Glomerular visceral epithelial cell (primary cell): ENCODE measurements at regions not wholly inside any gene's neighbourhood (a gene's known extent, or its start where the extent isn't known, plus 50 kb on each side); places are given as distances from the start of the nearest gene placed in this dataset.

Experiments used
- DNase-seq: peaks from one replicate; pipeline ENCODE4 v3.0.0-alpha.2; 2016; ENCODE audit errors: extremely low spot score

DNA sequence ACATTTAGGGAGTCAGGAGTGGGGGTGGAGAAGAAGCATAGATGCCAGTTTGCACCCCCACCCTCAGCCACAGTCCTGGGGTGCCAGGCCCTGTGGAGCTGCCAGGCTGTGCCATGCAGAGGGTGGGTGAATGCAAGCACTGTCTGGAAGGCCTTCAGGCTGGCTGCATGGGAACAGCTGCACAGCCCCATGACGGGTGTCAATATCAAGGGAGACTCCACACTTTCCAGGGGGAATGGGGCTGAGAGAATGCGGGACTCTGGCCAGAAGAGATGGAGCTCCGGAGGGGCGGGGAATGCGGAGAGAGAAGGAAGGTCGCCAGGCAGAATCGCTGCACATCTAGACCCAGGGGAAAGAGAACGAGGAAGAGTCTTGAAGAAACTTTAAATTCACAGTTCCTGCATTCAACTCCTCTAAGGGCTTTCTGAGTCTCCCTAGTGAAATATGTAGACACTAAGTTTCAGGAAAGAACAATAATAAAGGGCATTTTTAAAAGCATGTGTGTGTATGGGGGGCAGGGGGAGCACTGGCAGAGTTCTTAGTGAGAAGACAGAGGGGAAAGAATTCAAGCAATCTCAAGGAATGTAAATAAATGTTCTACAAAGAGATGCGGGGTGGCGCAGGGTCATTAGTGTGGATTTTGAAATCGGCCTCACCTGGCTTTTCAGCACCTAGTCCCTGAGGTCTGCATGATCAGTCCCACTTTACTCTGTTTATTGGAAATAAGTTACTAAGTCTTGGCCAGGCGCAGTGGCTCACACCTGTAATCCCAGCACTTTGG is 59.1 kb downstream of the BOD1 start:
- no peak for DNase-seq

DNA sequence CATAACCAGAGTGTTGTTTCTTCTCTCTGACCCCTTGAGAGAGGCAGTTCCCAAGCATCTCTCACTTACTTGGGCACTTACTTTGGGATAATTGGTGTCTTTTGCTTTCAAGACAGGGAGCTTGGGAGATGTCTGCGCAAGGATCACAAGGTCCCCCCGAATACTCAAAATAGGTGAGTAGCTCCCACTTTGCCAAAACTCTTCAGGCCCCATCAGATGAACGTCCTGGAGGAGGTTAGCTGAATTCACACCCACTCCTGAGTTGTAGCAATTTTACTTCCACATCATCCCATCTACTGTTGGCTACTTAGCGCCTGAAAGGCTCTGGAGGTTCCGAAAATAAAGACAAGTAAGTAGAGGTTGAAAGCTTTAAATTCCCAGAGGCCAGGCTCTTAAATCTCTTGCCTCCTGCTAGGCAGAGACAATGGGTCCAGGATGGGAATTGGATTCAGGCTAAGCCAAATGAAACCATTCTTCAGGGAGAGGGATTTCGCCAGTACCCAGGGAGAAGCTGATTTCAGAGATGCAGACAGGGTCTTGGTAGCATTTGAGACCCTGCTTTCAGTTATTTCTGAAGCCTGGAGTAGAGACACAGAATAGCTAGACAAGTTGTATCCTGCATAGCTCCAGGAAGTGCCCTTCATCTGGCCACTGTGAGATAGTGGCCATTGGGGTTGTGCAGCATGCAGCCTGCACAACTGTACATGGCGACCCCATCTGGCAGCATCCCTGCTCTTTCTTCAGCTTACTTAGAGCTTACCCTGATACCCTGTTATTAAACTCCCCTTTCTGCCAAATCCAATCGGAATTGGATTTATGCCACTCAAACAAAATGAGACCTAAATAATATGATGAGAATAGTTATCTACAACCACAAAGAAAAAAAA is 60.1 kb downstream of the BOD1 start:
- no peak for DNase-seq

DNA sequence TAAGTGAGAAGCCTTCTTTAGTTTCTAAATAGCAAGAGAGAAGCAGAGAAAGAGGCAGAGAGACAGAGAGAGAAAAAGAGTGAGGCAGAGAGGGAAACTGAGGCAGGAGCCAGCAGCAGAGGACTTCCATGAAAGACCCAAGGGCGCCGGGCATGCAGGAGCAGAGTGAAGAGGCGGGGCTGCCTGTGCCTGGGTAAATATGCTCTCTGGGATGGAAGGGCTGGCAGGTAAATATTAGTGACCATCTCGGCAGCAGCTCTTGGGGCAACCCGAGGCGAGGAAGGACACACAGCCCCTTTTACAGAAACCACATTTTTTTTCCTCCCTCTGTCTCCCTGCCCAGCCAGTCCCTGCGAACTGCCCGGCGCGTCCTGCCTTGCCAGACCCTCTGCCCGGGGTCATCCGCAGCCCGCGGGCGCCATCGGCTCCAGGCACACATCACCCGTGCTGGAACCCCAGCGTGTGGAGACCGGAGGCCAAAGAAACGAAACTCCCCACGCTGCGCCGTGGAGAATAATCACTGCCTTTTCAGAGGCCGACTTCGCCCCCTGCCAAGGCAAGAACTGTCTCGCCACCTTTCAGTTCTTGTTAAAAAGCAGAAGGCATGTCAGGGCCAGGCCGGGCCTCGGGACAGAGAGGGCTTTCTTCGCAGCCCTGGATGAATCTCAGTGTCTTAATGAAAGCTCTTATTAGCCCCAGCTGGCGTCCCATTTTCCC is 61.3 kb downstream of the BOD1 start:
- no peak for DNase-seq

DNA sequence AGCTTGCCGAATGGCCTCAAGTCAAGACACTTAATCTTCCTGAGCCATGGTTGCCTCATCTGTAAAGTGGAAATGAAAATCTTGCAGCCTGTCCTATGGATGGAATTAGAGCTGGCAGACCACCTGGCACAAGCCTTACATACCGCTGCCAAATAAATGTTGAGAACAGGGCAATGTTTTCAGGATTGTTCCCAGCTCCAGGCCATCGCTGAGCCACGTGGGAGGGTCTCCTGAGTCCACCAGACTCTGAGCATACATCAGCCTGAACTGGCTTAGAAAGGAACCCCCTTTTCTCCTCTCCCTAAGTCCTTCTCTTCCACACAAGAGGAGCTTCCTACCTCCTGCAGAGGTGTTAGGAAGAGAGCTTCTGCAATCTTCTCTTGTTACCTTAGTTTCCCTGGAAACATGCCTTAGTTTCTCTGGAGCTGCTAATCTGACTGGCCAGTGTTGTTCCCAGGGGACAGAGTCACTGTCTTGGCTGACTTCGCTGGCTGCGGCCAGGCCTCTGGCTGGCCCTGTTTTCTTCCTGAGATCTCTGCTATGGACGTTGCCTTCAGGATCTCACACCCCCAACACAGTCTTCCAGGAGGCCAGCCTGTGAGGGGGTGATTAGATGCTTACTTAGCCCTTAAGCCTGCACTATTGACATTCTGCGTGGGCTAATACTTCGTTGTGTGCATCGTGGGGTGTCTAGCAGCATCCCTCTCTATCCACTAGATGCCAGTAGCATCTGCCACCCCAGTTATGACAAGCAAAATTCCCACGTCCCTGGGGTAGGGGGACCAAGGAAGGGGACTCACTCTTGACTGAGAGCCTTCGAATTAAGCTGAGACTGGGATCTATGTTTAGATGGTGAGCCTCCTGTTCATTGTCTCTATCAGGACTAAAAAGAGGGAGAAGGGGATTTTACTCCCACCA is 62.2 kb downstream of the BOD1 start:
- no peak for DNase-seq

DNA sequence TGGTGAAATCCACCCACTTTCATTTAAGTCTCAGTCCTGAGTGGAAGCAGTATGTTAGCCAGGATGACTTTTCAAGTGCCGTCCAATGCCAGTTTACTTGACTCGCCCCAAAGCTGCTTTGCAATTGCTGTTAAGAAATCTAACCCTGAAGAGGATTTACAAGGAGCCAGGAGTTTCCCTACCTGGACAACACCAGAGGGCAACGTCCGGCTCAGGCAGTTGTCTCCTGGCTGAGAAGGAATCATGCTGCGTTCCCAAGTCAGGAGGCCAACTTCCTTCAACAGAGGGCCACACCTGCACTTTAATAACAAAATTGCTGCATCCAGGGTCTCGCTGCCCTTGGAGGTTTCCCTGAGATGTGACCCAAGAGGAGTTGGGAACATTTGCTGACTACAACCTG is 65.8 kb downstream of the BOD1 start:
- DNase-seq: no peak

DNA sequence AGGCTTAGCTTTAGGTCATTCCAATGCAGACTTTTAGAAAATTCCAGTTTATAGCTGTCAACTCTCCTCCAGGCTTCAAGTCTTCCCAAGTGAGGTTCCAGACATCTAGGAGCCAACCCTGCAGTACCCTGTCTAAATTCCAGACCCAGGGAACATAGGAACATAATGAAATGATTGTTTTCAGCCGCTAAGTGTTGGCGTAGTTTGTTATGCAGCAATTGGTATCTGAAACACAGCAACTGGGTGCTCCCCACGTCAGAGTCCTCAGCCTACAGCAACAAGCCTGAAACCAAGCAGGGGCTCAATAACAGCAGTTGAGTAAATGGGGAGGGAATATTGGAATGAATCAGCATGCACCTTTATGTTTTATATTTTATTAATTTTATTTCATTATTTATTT is 66.8 kb downstream of the BOD1 start:
- no peak for DNase-seq

DNA sequence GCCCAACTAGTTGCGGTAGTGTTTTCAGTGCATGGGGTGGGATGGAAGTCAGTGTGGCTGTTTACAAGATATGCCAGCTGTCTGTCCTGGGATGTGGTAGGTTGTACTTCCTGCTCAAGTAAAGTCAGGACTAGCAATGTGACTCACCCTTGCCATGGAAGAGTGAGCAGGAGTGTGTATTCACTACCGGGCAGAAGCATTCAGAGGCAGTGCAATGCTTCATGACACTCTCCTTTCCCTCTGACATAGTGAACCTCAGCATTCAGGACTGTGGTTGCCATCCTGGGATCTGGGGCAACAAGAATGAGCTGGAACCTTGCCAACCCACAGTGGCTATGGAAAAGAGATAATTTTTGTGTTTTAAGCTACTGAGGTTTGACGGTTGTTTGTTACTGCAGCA is 68.9 kb downstream of the BOD1 start:
- DNase-seq: peak; percentile 99

DNA sequence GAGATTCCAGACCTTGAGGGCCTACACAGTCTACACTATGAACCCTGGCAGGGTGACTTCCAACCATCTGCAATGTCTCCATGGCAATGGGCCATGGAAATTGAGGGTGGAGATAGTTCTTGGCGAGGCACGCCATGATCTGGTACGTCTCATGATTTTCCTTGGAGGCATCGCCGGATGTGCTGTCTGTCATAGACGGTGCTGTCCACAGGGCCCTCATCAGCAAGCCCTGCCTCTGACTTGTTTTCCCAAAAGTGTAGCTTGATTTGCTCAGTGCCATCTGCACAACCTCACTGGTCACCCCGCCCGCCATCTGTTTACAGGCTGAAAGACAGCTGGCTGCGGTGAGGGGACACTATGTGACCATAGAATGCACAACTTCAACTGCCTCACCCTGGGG is 73.5 kb downstream of the BOD1 start:
- DNase-seq: no peak

DNA sequence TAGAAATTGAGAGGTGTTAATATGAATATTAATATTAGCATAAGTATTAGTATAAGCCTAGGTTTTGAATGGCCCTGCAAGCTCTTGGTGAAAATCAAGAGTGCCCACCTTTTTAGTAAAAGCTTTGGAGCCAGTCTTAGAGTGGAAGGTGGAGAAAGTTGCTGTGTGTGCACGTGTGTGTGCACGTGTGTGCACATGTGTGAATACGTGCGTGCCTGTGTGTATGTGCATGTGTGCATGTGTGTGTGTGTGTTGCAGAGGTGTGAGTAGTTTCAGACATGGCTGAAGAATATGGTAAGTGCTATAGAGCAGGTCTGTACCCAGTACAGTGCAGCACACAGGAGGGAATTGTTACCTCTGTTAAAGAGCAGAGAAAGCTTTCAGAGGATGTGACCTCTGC is 74.3 kb downstream of the BOD1 start:
- DNase-seq: no peak

DNA sequence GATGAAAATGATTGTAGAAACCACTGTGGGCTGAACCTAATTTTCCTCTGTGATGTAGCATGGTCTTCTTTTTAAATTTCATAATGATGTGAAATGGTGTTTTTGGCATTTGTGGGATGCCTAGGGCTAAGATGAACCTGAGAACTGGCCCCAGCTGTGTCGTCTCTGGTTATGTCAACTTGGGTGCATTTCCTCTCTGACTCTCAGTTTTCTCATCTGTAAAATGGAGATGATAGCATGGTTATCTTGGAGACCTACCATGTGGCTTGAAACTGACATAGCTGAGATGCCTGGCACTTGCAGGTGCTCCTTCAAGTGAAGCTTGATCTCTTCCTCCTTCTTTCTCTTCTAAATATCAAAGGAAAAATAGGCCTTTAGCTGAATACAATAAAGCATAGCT is 77.8 kb downstream of the BOD1 start:
- DNase-seq: no peak

DNA sequence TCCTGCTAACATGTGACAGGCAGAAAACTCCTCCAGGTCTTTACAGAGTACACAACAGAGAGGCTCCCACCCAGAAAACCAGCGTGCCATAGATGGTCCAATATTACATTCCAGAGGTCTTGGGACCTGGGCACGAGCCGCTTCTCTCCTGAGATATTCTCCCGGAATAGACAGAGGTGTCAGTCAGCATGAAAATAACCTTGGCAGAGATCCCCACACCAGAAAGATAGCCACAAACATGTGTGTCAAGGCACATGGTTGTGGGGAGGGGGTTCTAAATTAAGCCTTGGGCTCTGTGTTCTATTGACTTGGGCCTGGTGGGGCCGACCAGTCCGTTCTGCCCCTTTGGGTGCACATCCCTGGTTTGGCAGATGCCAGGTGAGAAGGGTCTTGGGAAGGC is 78.4 kb downstream of the BOD1 start:
- DNase-seq: no peak

DNA sequence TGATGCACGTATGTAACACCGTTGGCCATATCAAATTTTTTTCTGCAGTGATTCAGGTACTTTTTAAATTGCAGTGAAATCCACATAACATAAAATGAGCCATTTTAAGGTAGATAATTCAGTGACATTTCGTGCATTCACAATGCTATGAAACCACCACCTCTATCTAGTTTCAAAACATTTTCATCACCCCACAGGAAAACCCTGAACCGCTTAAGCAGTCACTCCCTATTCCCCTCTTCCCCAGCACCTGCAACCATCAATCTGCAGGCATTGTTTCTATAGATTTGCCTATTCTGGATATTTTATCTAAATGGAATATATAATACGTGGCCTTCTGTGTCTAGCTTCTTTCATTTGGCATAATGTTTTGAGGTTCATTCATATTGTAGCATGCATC is 79.2 kb downstream of the BOD1 start:
- DNase-seq: no peak

DNA sequence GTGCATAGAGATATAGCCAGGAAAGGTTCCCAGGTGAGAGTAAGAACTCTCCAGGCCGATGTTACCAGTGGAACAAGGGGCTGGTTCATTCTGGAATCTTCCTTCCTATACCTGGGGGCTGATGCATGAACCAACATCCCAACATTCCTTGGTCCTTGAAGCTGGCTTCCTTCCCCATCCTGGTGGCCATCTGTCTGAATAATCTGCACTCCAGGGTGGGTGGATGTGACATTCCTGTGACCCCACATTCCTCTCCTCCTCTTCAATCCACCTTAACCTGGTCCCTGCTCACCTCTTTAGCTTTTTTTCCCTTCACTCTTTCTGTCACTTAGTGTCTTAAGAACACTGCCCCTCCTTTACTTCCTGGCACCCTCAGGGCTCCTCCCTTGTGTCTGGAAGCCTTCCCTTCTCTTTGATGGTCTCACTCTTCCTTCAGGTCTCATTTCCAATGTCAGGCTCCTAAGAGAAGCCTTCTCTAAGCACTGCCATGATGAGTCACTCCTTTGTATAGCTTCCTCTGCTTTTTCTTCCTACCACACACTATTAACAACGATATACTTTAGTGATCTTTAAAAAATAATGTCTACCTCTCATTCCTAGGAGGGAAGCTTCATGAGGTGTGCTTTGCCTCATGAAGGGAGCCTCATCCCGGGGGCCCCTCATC is 80.3 kb downstream of the BOD1 start:
- DNase-seq: peak; percentile 25

DNA sequence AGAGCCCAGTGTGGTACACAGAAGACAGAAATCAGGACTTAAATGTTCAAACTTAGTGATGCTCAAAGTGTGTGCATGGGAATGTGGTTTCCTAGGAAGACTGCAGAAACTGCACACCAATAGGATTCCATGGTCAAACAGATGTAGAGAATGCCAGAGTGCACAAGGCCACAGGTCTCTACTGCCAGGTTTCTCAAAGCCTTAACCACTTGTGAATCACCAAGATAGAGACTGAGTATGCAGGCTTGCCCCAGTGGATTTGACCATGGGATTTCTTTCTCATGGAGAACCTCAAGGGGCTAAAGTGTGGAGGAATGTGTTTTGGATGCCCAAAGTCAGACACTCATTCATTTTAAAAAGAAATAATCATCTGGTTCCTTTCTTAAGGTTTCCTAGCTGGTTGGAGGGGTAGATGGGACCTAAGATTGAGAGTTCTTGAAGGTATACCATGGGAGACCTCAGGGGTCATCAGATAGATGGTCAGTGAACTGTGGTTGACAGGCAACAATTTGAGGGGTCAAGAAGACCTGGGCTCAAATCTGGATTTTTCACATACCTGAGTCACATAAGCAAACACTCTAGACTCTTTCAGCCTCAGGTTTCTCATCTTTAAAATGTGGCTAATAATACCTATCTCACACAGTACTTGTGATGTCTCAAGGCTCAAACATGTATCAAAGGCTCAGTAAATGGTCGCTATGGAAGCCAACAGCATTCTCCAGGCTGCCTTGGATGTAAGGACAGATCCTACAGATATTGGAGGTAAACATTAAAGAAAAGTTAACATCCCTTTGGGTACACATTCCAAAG is 81.1 kb downstream of the BOD1 start:
- DNase-seq: peak; percentile 22

DNA sequence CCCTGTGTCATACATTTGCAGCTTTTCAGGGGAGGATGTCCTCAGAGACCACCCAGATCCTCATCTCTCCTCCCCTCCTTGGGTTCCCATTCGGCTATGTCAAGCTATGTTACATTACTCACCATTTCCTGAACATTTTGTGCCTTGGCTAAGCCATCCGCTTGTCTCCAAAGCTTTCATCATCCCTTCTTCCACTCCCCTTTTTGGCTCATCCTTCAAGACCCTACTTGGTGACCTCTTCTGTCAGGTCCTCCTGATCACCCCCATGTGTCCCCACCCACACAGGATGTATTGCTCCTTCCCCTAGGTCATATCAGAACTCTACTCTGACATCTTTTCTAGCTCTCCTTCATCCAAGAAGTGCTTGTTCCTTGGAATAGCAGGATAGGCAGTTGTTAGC is 81.8 kb downstream of the BOD1 start:
- DNase-seq: no peak

DNA sequence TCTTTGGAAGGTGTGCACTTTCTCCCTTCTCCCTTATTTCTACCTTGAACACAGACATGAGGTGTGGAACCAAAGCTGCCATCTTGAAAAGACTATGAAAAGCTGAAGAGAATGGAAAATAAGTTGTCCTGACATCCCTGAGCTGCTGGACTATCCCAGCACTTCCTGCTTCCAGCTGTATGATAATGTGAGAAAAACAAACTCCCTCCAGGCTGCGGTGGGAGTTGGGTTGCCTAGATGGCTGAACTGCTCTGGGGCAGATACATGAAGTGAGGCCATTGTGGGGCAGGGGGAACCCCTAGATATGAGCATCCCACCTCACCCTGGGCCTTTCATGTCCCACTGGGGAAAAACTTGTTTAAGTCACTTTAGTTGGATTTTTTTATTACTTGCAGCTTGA is 82.4 kb downstream of the BOD1 start:
- no peak for DNase-seq

DNA sequence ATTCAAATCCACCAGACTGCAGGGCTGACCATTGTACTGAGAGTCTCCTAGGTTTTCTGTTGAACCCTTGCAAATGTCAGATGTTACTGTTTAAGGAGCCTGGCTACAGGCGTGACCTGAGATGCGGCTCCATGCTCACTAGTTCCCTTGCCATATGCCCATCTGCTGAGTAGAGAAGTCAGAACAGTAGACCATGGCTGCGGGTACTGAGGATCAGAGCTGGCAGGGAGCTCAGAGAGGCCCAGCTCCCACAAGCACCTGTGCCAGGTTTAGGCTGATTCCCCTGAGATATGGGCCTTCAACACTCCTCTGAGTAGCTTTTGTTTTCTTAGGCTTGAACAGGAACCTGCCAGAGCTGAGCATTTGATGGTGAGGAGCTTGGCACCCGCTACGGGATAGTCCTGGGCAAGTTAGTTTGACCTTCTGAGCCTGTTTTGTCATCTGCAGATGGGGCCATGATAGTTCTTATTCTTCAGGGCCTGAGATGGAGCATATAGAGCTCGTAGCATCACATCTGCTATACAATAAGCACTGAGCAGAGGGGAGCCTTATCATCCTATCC is 83.7 kb downstream of the BOD1 start:
- no peak for DNase-seq

DNA sequence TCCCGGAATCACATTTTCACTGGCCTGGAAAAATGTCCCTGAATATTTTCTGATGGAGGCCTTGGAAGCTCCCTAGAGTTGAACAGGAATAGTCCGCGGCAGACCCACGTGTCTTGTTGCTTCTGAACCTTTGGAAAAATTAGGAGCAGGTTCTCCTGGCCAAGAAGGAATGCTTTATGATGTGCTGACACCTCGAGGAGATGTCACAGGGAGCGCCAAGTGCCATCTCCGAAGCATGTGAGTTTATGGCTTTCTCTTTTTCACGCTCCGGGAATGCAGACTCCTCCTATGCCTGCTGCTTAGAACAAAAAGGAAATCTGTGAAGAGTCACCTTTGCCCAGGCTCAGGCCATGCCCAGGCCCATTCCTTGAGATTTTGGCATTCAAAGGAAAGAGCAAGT is 84.6 kb downstream of the BOD1 start:
- DNase-seq: no peak

DNA sequence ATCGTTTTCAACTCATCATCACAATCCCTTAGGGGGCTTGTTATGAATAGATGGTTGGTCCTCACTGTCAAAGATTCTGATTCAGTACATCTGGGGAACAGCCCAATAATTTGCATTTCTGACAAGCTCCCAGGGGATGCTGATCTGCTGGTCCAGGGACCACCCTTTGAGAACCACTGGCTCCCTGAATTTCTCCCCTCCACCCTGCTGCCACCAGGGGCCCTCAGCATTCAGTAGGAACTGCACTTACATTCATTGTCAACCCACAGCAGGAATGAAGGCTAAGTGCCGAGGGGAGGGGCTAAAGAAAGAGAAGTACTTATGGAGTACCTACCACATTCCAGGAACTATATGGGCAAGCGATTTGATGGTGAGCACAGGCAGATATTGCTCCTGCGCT is 85.9 kb downstream of the BOD1 start:
- DNase-seq: no peak

DNA sequence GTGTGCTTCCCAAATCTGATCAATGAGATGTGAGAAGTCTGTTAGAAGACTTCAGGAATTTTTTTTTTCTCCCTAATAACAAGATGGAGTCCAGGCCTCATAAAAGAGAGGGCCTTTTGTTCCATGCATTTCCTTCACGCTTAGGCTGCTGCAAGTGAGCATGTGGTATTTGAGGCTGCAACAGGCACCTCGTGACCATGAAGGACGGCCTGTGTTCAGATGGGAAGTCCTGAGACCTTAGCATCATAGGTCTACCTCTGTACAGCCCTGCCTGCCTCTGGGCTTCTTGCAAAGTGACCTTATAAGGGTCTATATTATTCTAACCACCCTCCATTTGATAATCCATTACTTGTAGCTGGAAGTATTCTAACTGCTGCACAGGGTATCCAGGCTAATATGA is 86.6 kb downstream of the BOD1 start:
- DNase-seq: no peak
